GM10248 (cell line): ENCODE measurements at regions not wholly inside any gene's neighbourhood (a gene's known extent, or its start where the extent isn't known, plus 50 kb on each side); places are given as distances from the start of the nearest gene placed in this dataset.
A peak's percentile ranks its signal among the peaks of the same experiment; 100 is the strongest.

Source experiments
- CTCF ChIA-PET: fragments of 300-600 bp; sonication (Branson Sonifier 250); formaldehyde crosslinking; extraction: SDS; loops from one replicate; lab custom pipeline; 2021; ENCODE audit warnings: antibody characterized with exemption; lab: Yijun Ruan, JAX
- POLR2A ChIA-PET: fragments of 350-650 bp; sonication (Branson Sonifier 250); formaldehyde crosslinking; extraction: SDS; loops from one replicate; lab custom pipeline; 2020; ENCODE audit warnings: antibody characterized with exemption; lab: Yijun Ruan, JAX
- DNase-seq: peaks from one replicate; pipeline ENCODE4 v3.0.0; 2012; ENCODE audit errors: extremely low spot score
- TF ChIP-seq, protein P1 (sequence below): IDR thresholded peaks from 2 replicates; pipeline ENCODE4 v1.5.1; 2012; ENCODE audit warnings: mild to moderate bottlenecking, low read depth; ENCODE audit errors: extremely low read depth, missing control alignments, control extremely low read depth

DNA sequence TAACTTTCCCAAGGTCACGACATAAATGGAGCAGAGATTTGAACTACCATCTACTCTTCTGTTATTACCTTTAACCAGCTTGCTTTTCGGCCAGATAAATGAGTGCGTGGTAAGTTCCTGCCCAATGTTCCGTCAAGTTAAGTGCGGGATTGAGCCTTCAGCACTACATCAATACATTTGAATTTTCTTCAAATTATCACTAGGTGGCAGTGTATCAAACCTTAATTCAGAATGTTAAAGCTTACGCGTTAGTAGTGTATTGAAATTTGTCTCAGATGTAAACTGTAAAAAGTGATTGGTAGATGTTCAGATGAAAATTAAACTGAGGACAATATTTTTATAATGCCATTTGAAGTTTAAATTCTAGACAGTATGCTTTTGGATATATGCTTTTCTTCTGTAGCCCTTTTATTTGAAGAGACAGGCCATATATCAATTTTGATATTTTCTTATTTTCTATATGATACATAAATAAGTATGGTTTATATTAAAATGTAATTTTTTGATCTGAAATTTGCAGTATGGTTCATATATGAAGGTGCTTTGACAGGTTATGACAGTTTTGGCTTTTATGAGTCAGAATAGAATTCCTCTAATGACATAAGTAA, 681.3 kb downstream of the ADCYAP1 start:
- TF ChIP-seq, protein P1, sequence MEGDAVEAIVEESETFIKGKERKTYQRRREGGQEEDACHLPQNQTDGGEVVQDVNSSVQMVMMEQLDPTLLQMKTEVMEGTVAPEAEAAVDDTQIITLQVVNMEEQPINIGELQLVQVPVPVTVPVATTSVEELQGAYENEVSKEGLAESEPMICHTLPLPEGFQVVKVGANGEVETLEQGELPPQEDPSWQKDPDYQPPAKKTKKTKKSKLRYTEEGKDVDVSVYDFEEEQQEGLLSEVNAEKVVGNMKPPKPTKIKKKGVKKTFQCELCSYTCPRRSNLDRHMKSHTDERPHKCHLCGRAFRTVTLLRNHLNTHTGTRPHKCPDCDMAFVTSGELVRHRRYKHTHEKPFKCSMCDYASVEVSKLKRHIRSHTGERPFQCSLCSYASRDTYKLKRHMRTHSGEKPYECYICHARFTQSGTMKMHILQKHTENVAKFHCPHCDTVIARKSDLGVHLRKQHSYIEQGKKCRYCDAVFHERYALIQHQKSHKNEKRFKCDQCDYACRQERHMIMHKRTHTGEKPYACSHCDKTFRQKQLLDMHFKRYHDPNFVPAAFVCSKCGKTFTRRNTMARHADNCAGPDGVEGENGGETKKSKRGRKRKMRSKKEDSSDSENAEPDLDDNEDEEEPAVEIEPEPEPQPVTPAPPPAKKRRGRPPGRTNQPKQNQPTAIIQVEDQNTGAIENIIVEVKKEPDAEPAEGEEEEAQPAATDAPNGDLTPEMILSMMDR: peak; percentile 33
- ChIA-PET POLR2A (no interaction called here), CTCF (interaction anchor here (0.9 to 3.2 kb wide), 9 partner anchors 11 to 961 kb away, joined by 3 to 17 read pairs (median 5); no protein-coding TSS in a partner anchor)
- DNase-seq: peak; percentile 6

DNA sequence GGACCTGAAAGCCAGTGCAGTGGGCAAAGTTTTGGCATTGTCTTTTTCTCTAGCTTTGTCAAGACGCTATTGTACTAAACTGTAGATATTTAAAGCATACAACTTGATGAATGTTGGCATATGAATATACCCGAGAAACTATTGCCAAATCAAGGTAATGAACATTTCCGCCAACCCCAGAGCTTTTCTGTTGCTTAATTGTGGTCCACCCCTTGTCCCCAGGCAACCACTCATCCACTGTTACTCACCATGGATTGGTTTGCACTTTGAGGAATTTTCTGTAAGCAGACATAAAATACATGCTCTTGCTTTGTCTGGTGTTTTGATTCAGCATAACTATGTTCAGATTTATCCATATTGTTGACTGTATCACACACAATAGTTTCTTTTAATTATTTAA, 688.4 kb downstream of the ADCYAP1 start:
- CTCF ChIA-PET: interaction anchor here (1.3 to 1.5 kb wide), 2 partner anchors 10 to 18 kb away, joined by 5 read pairs; no protein-coding TSS in a partner anchor
- no peak for DNase-seq
- POLR2A ChIA-PET: no interaction called here
- TF ChIP-seq, protein P1: no peak

DNA sequence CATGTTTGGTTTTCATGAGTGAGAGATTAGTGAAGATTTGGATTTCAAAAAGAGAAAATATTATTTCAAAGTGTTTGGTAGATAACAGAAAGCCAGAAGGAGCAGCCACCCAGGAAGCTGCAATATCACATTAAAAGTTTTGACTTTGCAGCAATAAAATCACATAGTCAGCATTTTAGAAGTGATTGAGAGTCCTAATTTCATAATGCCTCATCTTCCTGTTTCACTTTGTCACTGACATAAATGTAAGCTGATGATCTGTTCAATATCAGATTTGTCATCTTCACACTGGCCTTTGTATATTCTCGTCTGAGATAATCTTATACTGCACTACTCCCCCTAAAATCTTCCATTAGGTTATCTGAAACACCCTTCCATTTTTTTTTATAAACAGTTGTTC, 690.5 kb downstream of the ADCYAP1 start:
- ChIA-PET CTCF (interaction anchor here (4.5 kb wide), 1 partner anchor 9 kb away, joined by 17 read pairs; no protein-coding TSS in a partner anchor), POLR2A (no interaction called here)
- no peak for DNase-seq
- TF ChIP-seq, protein P1: no peak

GRCh38 chr18:1599196-1599595, 694.5 kb downstream of the ADCYAP1 start:
- CTCF ChIA-PET: interaction anchor here (4.5 kb wide), 1 partner anchor 13 kb away, joined by 17 read pairs; no protein-coding TSS in a partner anchor
- DNase-seq: no peak
- POLR2A ChIA-PET: no interaction called here
- TF ChIP-seq, protein P1: no peak

- ChIA-PET POLR2A (no interaction called here), CTCF (interaction anchor here (1.1 to 1.2 kb wide), 2 partner anchors 9 to 19 kb away, joined by 3 to 4 read pairs; no protein-coding TSS in a partner anchor)
- TF ChIP-seq, protein P1: no peak
- no peak for DNase-seq
These were observed 700.1 kb downstream of the ADCYAP1 start for GRCh38 chr18:1604751-1605150.

- DNase-seq: no peak
- ChIA-PET CTCF (no interaction called here), POLR2A (no interaction called here)
- TF ChIP-seq, protein P1: no peak
These were observed 713.7 kb downstream of the ADCYAP1 start for GRCh38 chr18:1618364-1618763.
